ENCODE measurements at regions not wholly inside any gene's neighbourhood (a gene's known extent, or its start where the extent isn't known, plus 50 kb on each side); places are given as distances from the start of the nearest gene placed in this dataset.

DNA sequence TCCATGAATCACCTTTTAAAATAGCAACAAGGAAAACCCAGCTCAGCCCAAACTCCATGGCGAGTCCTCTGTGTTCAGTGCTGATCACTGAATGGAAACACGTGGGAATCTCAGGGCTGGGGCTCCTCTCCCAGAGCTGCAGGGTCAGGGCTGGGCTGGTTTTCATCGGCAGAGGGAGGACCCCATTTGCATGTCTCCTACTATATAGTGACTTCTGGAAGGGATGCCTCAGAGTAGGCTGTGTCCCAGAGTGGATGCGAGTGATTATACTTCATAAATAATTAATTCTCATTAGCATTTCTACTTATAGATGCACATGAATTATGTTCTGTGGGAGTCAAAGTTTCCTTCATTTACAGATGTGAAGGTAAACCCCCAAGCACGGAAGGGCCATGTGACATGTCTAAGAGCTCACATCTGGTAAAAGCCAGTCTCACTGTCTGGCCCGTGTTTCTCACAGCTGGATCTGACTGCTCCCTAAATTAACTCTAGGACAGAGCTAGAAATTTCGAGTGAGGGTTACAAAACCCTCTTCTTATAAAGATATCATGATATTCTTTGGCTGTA, 685.0 kb downstream of the TMEM121 start:
- Histone ChIP-seq H3K4me1 (ENCODE audit: insufficient read depth, low read length) (no peaks in the 10 kb centered on the region), H3K79me2 (ENCODE audit: low read length) (no peaks in the 10 kb centered on the region), H3K27me3 (ENCODE audit: low read length) (no peaks in the 10 kb centered on the region), H3K27ac (ENCODE audit: low read length) (no peak overlapping the region), H3K4me3 (ENCODE audit: low read length) (no peak overlapping the region), H3K4me2 (ENCODE audit: low read length) (no peak overlapping the region), H4K20me1 (ENCODE audit: low read length) (no peaks in the 10 kb centered on the region), H2AFZ (ENCODE audit: low read length) (no peak overlapping the region), H3K36me3 (ENCODE audit: low read depth, low read length) (no peaks in the 10 kb centered on the region), H3F3A (ENCODE audit: low read length, unreplicated experiment) (no peaks in the 10 kb centered on the region), H3K9ac (ENCODE audit: low read length) (no peak overlapping the region), H3K9me3 (ENCODE audit: low read length) (no peaks in the 10 kb centered on the region), H3K9me2 (replicated peaks; ENCODE audit: low read length) (no peaks in the 10 kb centered on the region)
- intact Hi-C loops (cut with micrococcal nuclease), result no loop called here
- ChIA-PET CTCF (no interaction called here), POLR2A (ENCODE audit: unreplicated experiment) (no interaction called here)
- DNase-seq (no peak), ATAC-seq (no peak)
- BruUV-seq (replicated peaks), result no TSS peak
- no peak for TF ChIP-seq EZH2phosphoT487 (IDR thresholded peaks at IDR 0.05; ENCODE audit: borderline replicate concordance, low read length)
- TF ChIP-seq EZH2 (IDR thresholded peaks at IDR 0.05; ENCODE audit: low read length, unreplicated experiment), result no peak
- no peak for TF ChIP-seq CTCF (conservative IDR thresholded peaks at IDR 0.05; ENCODE audit: low read depth, low read length)

DNA sequence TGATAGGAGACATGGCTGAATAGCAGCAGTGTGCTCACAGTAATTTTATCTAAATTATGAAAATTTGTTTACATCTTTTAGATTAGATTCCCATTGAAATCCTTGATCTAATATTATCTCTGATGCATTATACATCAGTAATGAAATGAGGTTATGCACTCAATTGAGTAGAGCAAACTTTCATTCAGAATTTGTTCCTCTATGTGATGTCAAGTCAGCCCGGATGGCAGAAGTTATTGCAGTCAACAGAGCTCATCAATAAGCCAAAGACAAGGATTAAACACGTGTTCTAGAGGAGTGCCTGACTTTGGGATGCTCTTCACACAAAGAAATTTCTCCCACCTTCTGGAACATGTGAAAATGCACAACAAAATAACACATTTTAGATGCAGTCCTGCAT, 688.8 kb downstream of the TMEM121 start:
- H3K27me3 ChIP-seq (ENCODE audit: low read length), result no peaks in the 10 kb centered on the region
- no peak overlapping the region for H2AFZ ChIP-seq (ENCODE audit: low read length)
- DNase-seq (no peak), ATAC-seq (no peak)
- no peaks in the 10 kb centered on the region for H3F3A ChIP-seq (ENCODE audit: low read length, unreplicated experiment)
- no peaks in the 10 kb centered on the region for H3K36me3 ChIP-seq (ENCODE audit: low read depth, low read length)
- no TSS peak for BruUV-seq (replicated peaks)
- H3K9me3 ChIP-seq (ENCODE audit: low read length), result no peaks in the 10 kb centered on the region
- no peak overlapping the region for H3K4me2 ChIP-seq (ENCODE audit: low read length)
- H4K20me1 ChIP-seq (ENCODE audit: low read length), result no peaks in the 10 kb centered on the region
- ChIA-PET POLR2A (ENCODE audit: unreplicated experiment) (no interaction called here), CTCF (no interaction called here)
- no peaks in the 10 kb centered on the region for H3K9me2 ChIP-seq (replicated peaks; ENCODE audit: low read length)
- no peak overlapping the region for H3K4me3 ChIP-seq (ENCODE audit: low read length)
- H3K79me2 ChIP-seq (ENCODE audit: low read length), result no peaks in the 10 kb centered on the region
- no peak overlapping the region for H3K27ac ChIP-seq (ENCODE audit: low read length)
- TF ChIP-seq EZH2phosphoT487 (IDR thresholded peaks at IDR 0.05; ENCODE audit: borderline replicate concordance, low read length), result no peak
- TF ChIP-seq CTCF (conservative IDR thresholded peaks at IDR 0.05; ENCODE audit: low read depth, low read length), result no peak
- no peak for TF ChIP-seq EZH2 (IDR thresholded peaks at IDR 0.05; ENCODE audit: low read length, unreplicated experiment)
- H3K9ac ChIP-seq (ENCODE audit: low read length), result no peak overlapping the region
- H3K4me1 ChIP-seq (ENCODE audit: insufficient read depth, low read length), result no peaks in the 10 kb centered on the region
- intact Hi-C loops (cut with micrococcal nuclease), result no loop called here

DNA sequence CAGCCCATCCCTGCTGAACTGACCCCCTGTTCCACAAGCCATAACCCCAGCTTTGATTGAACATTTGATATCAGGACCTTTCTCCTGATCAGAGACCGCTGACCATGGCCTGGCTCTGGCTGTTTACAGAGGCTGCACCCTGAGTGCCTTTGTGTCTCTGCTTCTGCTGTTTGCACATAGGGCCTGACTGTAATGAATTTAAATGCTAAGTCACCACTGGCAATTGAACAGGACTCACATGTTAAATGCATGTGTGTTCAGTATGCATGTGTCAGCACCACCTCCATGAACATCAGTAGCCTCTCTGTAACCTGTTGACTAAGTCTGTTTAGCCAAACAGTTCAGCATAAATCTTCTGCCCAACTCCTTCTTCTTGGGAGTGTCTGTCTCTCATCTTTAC, 690.3 kb downstream of the TMEM121 start:
- Histone ChIP-seq H2AFZ (ENCODE audit: low read length) (no peak overlapping the region), H4K20me1 (ENCODE audit: low read length) (no peaks in the 10 kb centered on the region), H3K9me2 (replicated peaks; ENCODE audit: low read length) (no peaks in the 10 kb centered on the region), H3F3A (ENCODE audit: low read length, unreplicated experiment) (no peaks in the 10 kb centered on the region), H3K79me2 (ENCODE audit: low read length) (no peaks in the 10 kb centered on the region), H3K4me1 (ENCODE audit: insufficient read depth, low read length) (no peaks in the 10 kb centered on the region), H3K4me3 (ENCODE audit: low read length) (no peak overlapping the region), H3K36me3 (ENCODE audit: low read depth, low read length) (no peaks in the 10 kb centered on the region), H3K4me2 (ENCODE audit: low read length) (no peak overlapping the region), H3K27ac (ENCODE audit: low read length) (no peak overlapping the region), H3K27me3 (ENCODE audit: low read length) (no peaks in the 10 kb centered on the region), H3K9ac (ENCODE audit: low read length) (no peak overlapping the region), H3K9me3 (ENCODE audit: low read length) (no peaks in the 10 kb centered on the region)
- ChIA-PET POLR2A (ENCODE audit: unreplicated experiment) (no interaction called here), CTCF (no interaction called here)
- DNase-seq (no peak), ATAC-seq (no peak)
- BruUV-seq (replicated peaks), result no TSS peak
- TF ChIP-seq CTCF (conservative IDR thresholded peaks at IDR 0.05; ENCODE audit: low read depth, low read length) (no peak), EZH2 (IDR thresholded peaks at IDR 0.05; ENCODE audit: low read length, unreplicated experiment) (no peak), EZH2phosphoT487 (IDR thresholded peaks at IDR 0.05; ENCODE audit: borderline replicate concordance, low read length) (no peak)
- intact Hi-C loops (cut with micrococcal nuclease), result no loop called here
